D721Med (cell line): ENCODE measurements at regions not wholly inside any gene's neighbourhood (a gene's known extent, or its start where the extent isn't known, plus 50 kb on each side); places are given as distances from the start of the nearest gene placed in this dataset.

Experiments used
- DNase-seq: peaks from one replicate; pipeline ENCODE4 v3.0.0; 2011; ENCODE audit warnings: low spot score; ENCODE audit not compliant: insufficient read length
- FAIRE-seq: peaks from 2 replicates; lab custom pipeline; 2011; peaks lifted over from hg19 to GRCh38; lab: Jason Lieb, UNC
- TF ChIP-seq, protein P1 (sequence below): IDR thresholded peaks from 2 replicates; pipeline ENCODE4 v1.5.1; 2012; ENCODE audit warnings: mild to moderate bottlenecking, control low read depth; ENCODE audit not compliant: insufficient read depth; ENCODE audit errors: missing control alignments

DNA sequence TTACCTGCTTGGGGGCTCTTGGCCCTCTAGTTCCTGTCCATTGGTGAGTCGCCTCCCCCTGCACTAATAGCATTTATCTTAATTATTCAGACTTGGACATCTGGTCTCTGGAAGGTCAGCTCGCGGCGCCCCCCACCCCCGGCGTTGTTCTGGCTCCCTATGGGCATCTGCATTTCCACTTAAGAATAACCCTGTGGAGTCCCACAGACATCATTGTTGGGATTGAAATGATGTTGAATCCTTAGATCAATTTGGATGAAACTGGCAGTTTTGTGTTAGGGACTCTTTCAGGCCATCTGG, 313.8 kb upstream of the HS6ST1 start:
- DNase-seq (no peak), FAIRE-seq (no peak)
- TF ChIP-seq, protein P1, sequence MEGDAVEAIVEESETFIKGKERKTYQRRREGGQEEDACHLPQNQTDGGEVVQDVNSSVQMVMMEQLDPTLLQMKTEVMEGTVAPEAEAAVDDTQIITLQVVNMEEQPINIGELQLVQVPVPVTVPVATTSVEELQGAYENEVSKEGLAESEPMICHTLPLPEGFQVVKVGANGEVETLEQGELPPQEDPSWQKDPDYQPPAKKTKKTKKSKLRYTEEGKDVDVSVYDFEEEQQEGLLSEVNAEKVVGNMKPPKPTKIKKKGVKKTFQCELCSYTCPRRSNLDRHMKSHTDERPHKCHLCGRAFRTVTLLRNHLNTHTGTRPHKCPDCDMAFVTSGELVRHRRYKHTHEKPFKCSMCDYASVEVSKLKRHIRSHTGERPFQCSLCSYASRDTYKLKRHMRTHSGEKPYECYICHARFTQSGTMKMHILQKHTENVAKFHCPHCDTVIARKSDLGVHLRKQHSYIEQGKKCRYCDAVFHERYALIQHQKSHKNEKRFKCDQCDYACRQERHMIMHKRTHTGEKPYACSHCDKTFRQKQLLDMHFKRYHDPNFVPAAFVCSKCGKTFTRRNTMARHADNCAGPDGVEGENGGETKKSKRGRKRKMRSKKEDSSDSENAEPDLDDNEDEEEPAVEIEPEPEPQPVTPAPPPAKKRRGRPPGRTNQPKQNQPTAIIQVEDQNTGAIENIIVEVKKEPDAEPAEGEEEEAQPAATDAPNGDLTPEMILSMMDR = no peak

DNA sequence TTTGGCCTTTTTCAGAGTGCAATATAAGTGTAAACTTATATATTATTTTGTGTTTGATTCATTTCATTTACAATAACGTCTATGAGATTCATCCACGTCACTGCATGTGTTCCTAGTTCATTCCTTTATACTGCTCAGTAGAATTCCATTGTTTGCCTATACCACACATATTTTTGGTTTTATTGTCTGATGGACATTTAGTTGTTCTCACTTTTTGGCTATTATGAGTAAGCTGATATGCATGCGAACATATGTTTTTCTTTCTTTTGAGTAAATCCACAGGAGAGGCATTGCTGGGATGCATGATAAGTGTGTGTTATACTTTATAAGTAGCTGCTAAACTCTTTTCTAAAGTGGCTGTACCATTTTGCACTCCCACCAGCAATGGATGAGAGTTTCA, 314.8 kb upstream of the HS6ST1 start:
- TF ChIP-seq, protein P1 = no peak
- FAIRE-seq = no peak
- DNase-seq = no peak

DNA sequence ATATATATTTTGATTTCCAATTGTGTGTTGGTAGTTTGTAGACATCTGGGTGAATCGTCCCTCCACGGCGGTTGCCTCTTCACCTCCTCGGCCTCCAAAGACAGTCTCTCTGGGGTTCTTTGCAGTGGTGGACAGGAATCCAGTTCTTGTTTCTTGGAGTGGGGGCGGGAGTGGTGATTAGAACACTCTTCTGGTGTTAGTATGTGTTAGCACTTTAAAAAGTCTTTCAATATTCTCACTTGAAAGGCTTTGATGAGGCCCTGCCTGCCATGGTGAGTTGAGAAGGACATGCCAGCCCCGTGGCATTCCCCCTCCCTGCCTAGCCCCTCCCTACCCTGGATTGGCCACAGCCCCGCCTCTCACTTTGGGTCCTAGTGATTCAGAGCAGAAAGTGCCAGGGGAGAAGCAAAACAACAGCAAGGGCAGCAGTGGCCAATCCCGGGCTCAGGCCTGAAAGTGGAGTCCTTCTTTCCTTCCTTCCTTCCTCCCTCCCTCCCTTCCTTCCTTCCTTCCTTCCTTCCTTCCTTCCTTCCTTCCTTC, 316.8 kb upstream of the HS6ST1 start:
- FAIRE-seq (no peak), DNase-seq (no peak)
- TF ChIP-seq, protein P1 = no peak

DNA sequence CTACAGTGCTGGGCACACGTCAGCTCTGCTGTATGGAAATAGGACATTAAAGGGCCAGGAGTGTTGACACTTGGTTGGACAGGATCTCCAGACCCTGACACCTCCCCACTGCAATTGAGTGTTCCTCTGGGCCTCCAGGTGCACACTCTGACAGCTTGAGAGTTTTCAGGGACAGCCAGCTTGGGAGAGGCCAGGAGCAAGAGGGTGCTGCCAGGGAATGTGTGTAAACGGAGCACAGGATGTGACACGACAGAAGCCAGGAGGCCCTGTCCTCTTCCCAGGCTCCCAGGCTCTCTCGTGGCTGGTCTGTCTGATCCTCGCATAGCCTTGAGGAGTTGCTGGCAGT, 318.1 kb upstream of the HS6ST1 start:
- no peak for DNase-seq
- TF ChIP-seq, protein P1 = no peak
- FAIRE-seq = no peak

DNA sequence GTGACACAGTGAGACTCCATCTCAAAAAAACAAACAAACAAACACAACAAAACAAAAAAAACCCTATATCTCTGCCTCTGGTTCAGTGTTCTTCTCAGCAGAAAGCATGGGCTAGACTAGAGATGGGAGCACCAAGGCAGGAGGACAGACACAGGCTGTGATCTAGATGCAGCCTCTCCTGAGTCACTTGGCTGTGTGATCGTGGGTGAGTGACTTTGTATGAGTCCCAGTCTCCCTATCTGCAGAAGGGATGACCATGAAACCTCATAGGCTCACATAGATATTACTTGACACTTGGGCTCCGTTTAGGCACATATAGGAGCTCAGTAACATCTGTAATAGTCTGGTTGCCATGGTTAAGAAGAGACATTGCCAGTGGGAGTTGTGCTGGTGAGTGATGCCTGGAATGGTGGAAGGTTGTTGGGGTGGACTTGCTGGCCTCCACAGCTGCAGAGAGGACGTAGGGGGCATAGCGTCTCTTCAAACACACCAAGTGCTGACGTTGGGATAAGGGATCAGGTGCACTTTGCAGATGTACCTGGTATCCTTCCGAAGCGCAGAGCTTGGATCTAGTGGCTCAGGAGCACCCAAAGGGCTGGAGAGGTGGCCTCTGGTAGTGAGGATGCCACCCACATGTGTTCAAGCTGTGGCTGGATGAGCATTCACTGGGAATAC, 318.9 kb upstream of the HS6ST1 start:
- no peak for FAIRE-seq

DNA sequence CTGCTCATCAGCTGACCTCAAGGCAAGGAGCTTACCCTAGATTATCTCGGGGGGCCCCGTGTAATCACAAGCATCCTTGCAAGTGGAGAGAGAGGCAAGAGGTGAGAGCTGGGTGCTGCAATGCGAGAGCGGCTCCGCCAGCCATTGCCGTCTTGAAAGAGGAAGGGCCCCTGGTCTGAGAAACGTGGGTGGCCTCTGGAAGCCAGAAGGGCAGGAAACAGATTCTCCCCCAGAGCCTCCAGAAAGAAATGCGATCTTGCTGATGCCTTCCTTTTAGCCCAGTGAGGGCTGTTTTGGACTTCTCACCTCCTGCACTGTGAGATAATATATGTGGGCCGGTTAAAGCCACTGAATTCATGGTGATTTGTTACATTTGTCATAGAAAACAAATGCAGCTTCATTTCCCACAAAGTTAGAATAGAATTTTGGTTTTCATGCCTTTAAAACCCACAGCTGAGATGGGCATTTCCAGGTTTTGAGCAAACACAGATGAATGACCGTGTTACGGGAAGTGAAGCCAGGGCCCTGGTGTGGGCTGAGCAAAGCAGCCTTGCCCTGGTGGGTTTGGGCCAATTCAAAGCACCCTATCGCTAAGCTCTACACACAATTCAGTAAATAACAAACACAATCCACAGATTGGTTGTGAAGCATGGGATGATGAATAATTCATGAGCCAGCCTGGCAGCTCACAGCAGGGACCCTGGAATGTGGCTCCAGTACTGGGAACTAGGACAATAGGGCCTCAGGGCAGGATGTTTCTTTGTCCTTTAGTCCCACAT, 319.9 kb upstream of the HS6ST1 start:
- FAIRE-seq (no peak), DNase-seq (peak; percentile 12)
- TF ChIP-seq, protein P1 = no peak

More for the DNA sequence above, 318.9 kb upstream of the HS6ST1 start:
- peak; percentile 4 for DNase-seq
- TF ChIP-seq, protein P1 = no peak

DNA sequence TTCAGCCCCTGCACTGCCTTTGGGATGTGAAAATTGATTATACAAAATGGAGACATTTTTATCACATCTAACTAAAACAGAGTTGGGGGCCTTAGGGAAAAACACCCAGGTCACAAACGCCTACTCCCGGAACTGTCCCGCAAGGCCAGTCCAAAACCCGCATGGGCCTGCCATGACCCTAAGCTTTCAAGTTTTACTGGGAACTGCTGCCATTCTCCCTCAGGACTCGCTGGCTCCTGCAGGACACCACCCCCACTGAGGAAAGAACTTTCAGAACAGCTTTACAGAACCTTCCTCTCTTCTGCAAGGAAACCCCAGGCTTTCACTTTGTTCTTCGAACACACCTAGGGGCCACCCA, 320.4 kb upstream of the HS6ST1 start:
- FAIRE-seq = no peak

More for the DNA sequence above, 320.4 kb upstream of the HS6ST1 start:
- DNase-seq = no peak
- TF ChIP-seq, protein P1 = no peak
